H1 (cell line): ENCODE measurements at regions not wholly inside any gene's neighbourhood (a gene's known extent, or its start where the extent isn't known, plus 50 kb on each side); places are given as distances from the start of the nearest gene placed in this dataset.

Experiments used
- CTCF ChIA-PET: fragments of 300-600 bp; sonication (Branson Sonifier 250); formaldehyde crosslinking; loops from one replicate; lab custom pipeline; 2021; ENCODE audit not compliant: partially characterized antibody; lab: Charles Lee
- POLR2A ChIA-PET: fragments of 300-600 bp; sonication (Branson Sonifier 250); formaldehyde crosslinking; loops from one replicate; lab custom pipeline; 2021; ENCODE audit warnings: inconsistent platforms; ENCODE audit not compliant: partially characterized antibody; lab: Charles Lee
- DNase-seq, 2 experiments: peaks; one replicate each; pipeline versions ENCODE4 v3.0.0 to v3.0.0-alpha.2; 2010 to 2022; ENCODE audit warnings: low spot score in 2 of 2, low read depth in 1 of 2, mixed read lengths in 1 of 2
- FAIRE-seq: peaks from 2 replicates; lab custom pipeline; 2011; peaks lifted over from hg19 to GRCh38; lab: Jason Lieb, UNC
- H2AFZ ChIP-seq: 2 replicates; pipeline ENCODE4 v1.8.1; 2012; ENCODE audit warnings: low read length, inconsistent platforms
- H2AK5ac ChIP-seq: 2 replicates; pipeline ENCODE4 v1.6.1; 2013; ENCODE audit warnings: low read depth, low read length
- H2BK120ac ChIP-seq: replicated peaks from 2 replicates; pipeline ENCODE3; 2013; ENCODE audit warnings: low read depth, low read length, inconsistent platforms
- H2BK12ac ChIP-seq: 2 replicates; pipeline ENCODE4 v1.6.1; 2013; ENCODE audit warnings: low read depth, low read length
- H2BK15ac ChIP-seq: 2 replicates; pipeline ENCODE4 v1.6.1; 2013; ENCODE audit warnings: low read length
- H2BK20ac ChIP-seq: 2 replicates; pipeline ENCODE4 v1.6.1; 2013; ENCODE audit warnings: low read length
- H2BK5ac ChIP-seq: 2 replicates; pipeline ENCODE4 v1.6.1; 2013; ENCODE audit warnings: low read depth, low read length
- H3K14ac ChIP-seq: 2 replicates; pipeline ENCODE4 v1.6.1; 2013; ENCODE audit warnings: inconsistent platforms; ENCODE audit not compliant: insufficient read length
- H3K18ac ChIP-seq: 2 replicates; pipeline ENCODE4 v1.6.1; 2013; ENCODE audit warnings: low read length; ENCODE audit errors: extremely low read depth
- H3K23ac ChIP-seq: 2 replicates; pipeline ENCODE4 v1.6.1; 2013; ENCODE audit warnings: inconsistent platforms; ENCODE audit not compliant: insufficient read length
- H3K23me2 ChIP-seq: 2 replicates; pipeline ENCODE4 v1.6.1; 2013; ENCODE audit warnings: low read depth, low read length
- H3K27ac ChIP-seq: 2 replicates; pipeline ENCODE4 v1.6.1; 2011; ENCODE audit warnings: low read depth, low read length, inconsistent platforms
- H3K27me3 ChIP-seq, 4 experiments: replicated peaks in 1 of 4; 1 replicate in 1 of 4; 2 replicates in 3 of 4; pipeline versions ENCODE4 v1.6.1 to v1.8.1; 2011 to 2013; ENCODE audit warnings: low read length in 3 of 4, mild to moderate bottlenecking in 3 of 4, inconsistent platforms in 2 of 4, mixed read lengths in 2 of 4, moderate library complexity in 1 of 4; ENCODE audit not compliant: control insufficient read depth in 3 of 4, insufficient read depth in 3 of 4; ENCODE audit errors: extremely low read depth in 1 of 4
- H3K36me3 ChIP-seq, 4 experiments: 2 replicates each; pipeline versions ENCODE4 v1.6.1 to v1.8.1; 2011 to 2013; ENCODE audit warnings: mild to moderate bottlenecking in 4 of 4, low read length in 3 of 4, moderate library complexity in 2 of 4, control low read depth in 1 of 4, inconsistent platforms in 1 of 4; ENCODE audit not compliant: insufficient read depth in 4 of 4, control insufficient read depth in 2 of 4
- H3K4ac ChIP-seq: replicated peaks from 2 replicates; pipeline ENCODE3; 2013; ENCODE audit warnings: low read length, low read depth, mixed read lengths, inconsistent platforms; ENCODE audit not compliant: insufficient read length
- H3K4me1 ChIP-seq, 4 experiments: replicated peaks in 1 of 4; 1 replicate in 1 of 4; 2 replicates in 3 of 4; pipeline versions ENCODE4 v1.6.1 to v1.8.1; 2011 to 2013; ENCODE audit warnings: low read length in 3 of 4, inconsistent platforms in 2 of 4, mixed read lengths in 1 of 4; ENCODE audit not compliant: insufficient read depth in 4 of 4, control insufficient read depth in 3 of 4
- H3K4me2 ChIP-seq, 2 experiments: 2 replicates each; pipeline versions ENCODE4 v1.6.1 to v1.8.1; 2011 to 2013; ENCODE audit warnings: low read depth in 2 of 2, low read length in 2 of 2, control low read depth in 1 of 2, inconsistent platforms in 1 of 2, mild to moderate bottlenecking in 1 of 2; ENCODE audit not compliant: insufficient read depth in 1 of 2
- H3K4me3 ChIP-seq, 4 experiments: fragments of 200-600, 300-600 bp in 1 of 4; sonication (generic), shearing (Covaris generic), sonication (Bioruptor Twin) in 1 of 4; 2 replicates each; pipeline versions ENCODE4 v1.5.1 to v1.8.1; 2011 to 2016; ENCODE audit warnings: low read length in 4 of 4, low read depth in 3 of 4, control low read depth in 2 of 4, inconsistent platforms in 2 of 4, mild to moderate bottlenecking in 2 of 4, mixed read lengths in 1 of 4, moderate library complexity in 1 of 4; ENCODE audit not compliant: insufficient read depth in 2 of 4; ENCODE audit errors: extremely low read depth in 1 of 4
- H3K56ac ChIP-seq: replicated peaks from 2 replicates; pipeline ENCODE3; 2013; ENCODE audit warnings: low read depth, mild to moderate bottlenecking, mixed read lengths, low read length, inconsistent platforms; ENCODE audit not compliant: insufficient read length
- H3K79me1 ChIP-seq: 2 replicates; pipeline ENCODE4 v1.6.1; 2013; ENCODE audit warnings: low read depth, low read length, control low read depth
- H3K79me2 ChIP-seq, 2 experiments: 2 replicates each; pipeline versions ENCODE4 v1.6.1 to v1.8.1; 2012 to 2013; ENCODE audit warnings: low read length in 2 of 2, mild to moderate bottlenecking in 2 of 2, inconsistent platforms in 1 of 2; ENCODE audit not compliant: insufficient read depth in 2 of 2, control insufficient read depth in 1 of 2
- H3K9ac ChIP-seq, 4 experiments: replicated peaks in 1 of 4; 1 replicate in 1 of 4; 2 replicates in 3 of 4; pipeline versions ENCODE4 v1.6.1 to v1.8.1; 2011 to 2013; ENCODE audit warnings: low read depth in 3 of 4, low read length in 3 of 4, control low read depth in 2 of 4, mild to moderate bottlenecking in 2 of 4, moderate library complexity in 2 of 4, inconsistent platforms in 1 of 4; ENCODE audit errors: extremely low read depth in 1 of 4
- H3K9me3 ChIP-seq, 2 experiments: 2 replicates each; pipeline versions ENCODE4 v1.6.1 to v1.8.1; 2012 to 2013; ENCODE audit warnings: mild to moderate bottlenecking in 2 of 2, moderate library complexity in 2 of 2, control low read depth in 1 of 2, inconsistent platforms in 1 of 2, low read depth in 1 of 2, low read length in 1 of 2, mixed read lengths in 1 of 2; ENCODE audit not compliant: insufficient read depth in 2 of 2
- H4K20me1 ChIP-seq, 2 experiments: replicated peaks in 1 of 2; 2 replicates each; pipeline versions ENCODE3 to v1.8.1; 2011 to 2013; ENCODE audit warnings: inconsistent platforms in 2 of 2, low read length in 2 of 2, mild to moderate bottlenecking in 1 of 2; ENCODE audit not compliant: insufficient read depth in 2 of 2, control insufficient read depth in 1 of 2
- H4K5ac ChIP-seq: 2 replicates; pipeline ENCODE4 v1.6.1; 2013; ENCODE audit warnings: low read length, low read depth, mixed read lengths, inconsistent platforms; ENCODE audit not compliant: insufficient read length
- H4K8ac ChIP-seq: 2 replicates; pipeline ENCODE4 v1.8.0; 2013; ENCODE audit warnings: mild to moderate bottlenecking, moderate library complexity, low read length, inconsistent platforms; ENCODE audit not compliant: insufficient read depth; ENCODE audit errors: extremely low read depth
- H4K91ac ChIP-seq: replicated peaks from 2 replicates; pipeline ENCODE3; 2013; ENCODE audit warnings: low read length, mixed read lengths, inconsistent platforms; ENCODE audit not compliant: insufficient read length
- CTCF ChIP-seq, 3 experiments: IDR thresholded peaks; 1 replicate in 2 of 3; 2 replicates in 1 of 3; pipeline versions ENCODE4 v1.5.1 to v1.6.1; 2011; ENCODE audit warnings: low read length in 3 of 3, mild to moderate bottlenecking in 3 of 3, inconsistent platforms in 2 of 3, low read depth in 1 of 3, moderate library complexity in 1 of 3; ENCODE audit not compliant: insufficient read depth in 1 of 3; ENCODE audit errors: control extremely low read depth in 1 of 3
- GTF2F1 ChIP-seq: IDR thresholded peaks from 2 replicates; pipeline ENCODE4 v1.6.1; 2012; ENCODE audit warnings: low read depth, low read length, improper control_type of control experiment, borderline replicate concordance
- MAX ChIP-seq: IDR thresholded peaks from 2 replicates; pipeline ENCODE4 v1.6.1; 2012; ENCODE audit warnings: inconsistent platforms
- SP2 ChIP-seq: IDR thresholded peaks from 2 replicates; pipeline ENCODE4 v1.6.1; 2012; ENCODE audit warnings: mild to moderate bottlenecking, low read length, inconsistent platforms
- SP4 ChIP-seq: IDR thresholded peaks from 2 replicates; pipeline ENCODE4 v1.6.1; 2012; ENCODE audit warnings: low read length, inconsistent platforms
- WGBS, 2 experiments: shearing (Covaris generic) in 1 of 2; methylation state at CpG; one replicate each; pipeline versions ENCODE4 v1.1.6 to v1.1.7; 2013 to 2015; ENCODE audit warnings: low lambda C conversion rate in 2 of 2, mixed read lengths in 2 of 2, inconsistent platforms in 1 of 2, low coverage in 1 of 2, missing lambda C conversion rate in 1 of 2; ENCODE audit not compliant: insufficient replicate concordance in 2 of 2, insufficient coverage in 1 of 2, insufficient read length in 1 of 2; ENCODE audit errors: extremely low coverage in 1 of 2, missing lambda C conversion rate in 1 of 2; 5-methylcytosine and 5-hydroxymethylcytosine counted together

- no peak overlapping the region for H3K9ac ChIP-seq
- no peaks in the 10 kb centered on the region for H3K79me1 ChIP-seq
- H3K36me3 ChIP-seq, result no peaks in the 10 kb centered on the region
- H4K5ac ChIP-seq, result no peak overlapping the region
- no peak overlapping the region for H4K8ac ChIP-seq
- H3K23me2 ChIP-seq, result no peaks in the 10 kb centered on the region
- H2BK120ac ChIP-seq, result no peak overlapping the region
- H3K23ac ChIP-seq, result no peak overlapping the region
- no peaks in the 10 kb centered on the region for H4K20me1 ChIP-seq
- H2AFZ ChIP-seq, result no peak overlapping the region
- no peak for DNase-seq
- no peak overlapping the region for H3K14ac ChIP-seq
- CTCF ChIA-PET, result interaction anchor here (1.3 to 3.3 kb wide), 3 partner anchors 10 to 21 kb away, joined by 5 to 28 read pairs (median 11); no protein-coding TSS in a partner anchor
- H2BK12ac ChIP-seq, result no peak overlapping the region
- no peak overlapping the region for H3K18ac ChIP-seq
- no peak overlapping the region for H3K56ac ChIP-seq
- H2BK5ac ChIP-seq, result no peak overlapping the region
- H3K9me3 ChIP-seq, result 0 out of 4 replicates have a peak, but pooled peaks cover 0 to under 1% of the 10 kb centered on the region in 2 experiments
- no peak overlapping the region for H2BK15ac ChIP-seq
- no peak overlapping the region for H3K4me2 ChIP-seq
- no peak overlapping the region for H3K27ac ChIP-seq
- no peak for TF ChIP-seq MAX
- TF ChIP-seq SP4, result no peak
- no peak for TF ChIP-seq CTCF (IDR thresholded peaks at IDR 0.05; ENCODE audit: control extremely low read depth in 1 of 3, insufficient read depth in 1 of 3, low read depth in 1 of 3, low read length in 3 of 3)
- TF ChIP-seq SP2, result no peak
- no peak for TF ChIP-seq GTF2F1
- TF ChIP-seq, all 59 proteins: peak for 0
- Histone ChIP-seq H3K4ac (no peak overlapping the region), H3K27me3 (peaks cover 0 to 2% (median 0%) of the 10 kb centered on the region in 4 experiments; a peak in 1 of 7 replicates), H3K4me1 (no peaks in the 10 kb centered on the region), H3K4me3 (no peak overlapping the region), H4K91ac (no peak overlapping the region), H3K79me2 (no peaks in the 10 kb centered on the region), H2BK20ac (no peak overlapping the region), H2AK5ac (no peak overlapping the region)
- FAIRE-seq, result no peak
- 93% methylated on average over 11 of the region's 11 CpGs; no CpG with 5 or more reads in 1 of the 2 experiments for WGBS, 2 experiments
- POLR2A ChIA-PET, result no interaction called here
Measured at GRCh38 chr20:20847814-20848213, 135.4 kb upstream of the RALGAPA2 start.
